T-helper 1 cell treated with Interleukin-12 subunit alpha and Interleukin-12 subunit beta and Interleukin-4 antibody, amounts not matched to agents 30 μg/mL and 1 μg/mL, for 36 hours (primary cell): ENCODE measurements at regions not wholly inside any gene's neighbourhood (a gene's known extent, or its start where the extent isn't known, plus 50 kb on each side); places are given as distances from the start of the nearest gene placed in this dataset.

Experiments used
- H3K27ac Mint-ChIP-seq: one replicate; pipeline ENCODE4 v1.8.0; 2021; ENCODE audit warnings: mild to moderate bottlenecking, mixed read lengths
- H3K27me3 Mint-ChIP-seq: one replicate; pipeline ENCODE4 v1.8.0; 2021; ENCODE audit warnings: low read depth, mixed read lengths
- H3K36me3 Mint-ChIP-seq: one replicate; pipeline ENCODE4 v1.8.0; 2021; ENCODE audit warnings: low read depth, mixed read lengths
- H3K4me1 Mint-ChIP-seq: one replicate; pipeline ENCODE4 v1.8.0; 2021; ENCODE audit warnings: low read depth, mixed read lengths
- H3K4me3 Mint-ChIP-seq: one replicate; pipeline ENCODE4 v1.8.0; 2021; ENCODE audit warnings: mild to moderate bottlenecking, moderate library complexity, mixed read lengths
- H3K9me3 Mint-ChIP-seq: one replicate; pipeline ENCODE4 v1.8.0; 2021; ENCODE audit warnings: mixed read lengths

GRCh38 chr12:126727218-126728075 is 1539.5 kb upstream of the TMEM132C start:
- Mint-ChIP-seq H3K36me3 (no peaks in the 10 kb centered on the region), H3K27me3 (peaks cover 27% of the 10 kb centered on the region), H3K9me3 (peaks cover 3% of the 10 kb centered on the region), H3K4me1 (no peaks in the 10 kb centered on the region), H3K4me3 (no peak overlapping the region), H3K27ac (no peak overlapping the region)

- no peak overlapping the region for H3K27ac Mint-ChIP-seq
- H3K27me3 Mint-ChIP-seq: no peaks in the 10 kb centered on the region
- H3K9me3 Mint-ChIP-seq: no peaks in the 10 kb centered on the region
- no peaks in the 10 kb centered on the region for H3K4me1 Mint-ChIP-seq
- H3K4me3 Mint-ChIP-seq: no peak overlapping the region
- H3K36me3 Mint-ChIP-seq: no peaks in the 10 kb centered on the region
Measured at GRCh38 chr12:126734296-126734695, 1532.7 kb upstream of the TMEM132C start.

GRCh38 chr12:126734710-126735109 is 1532.3 kb upstream of the TMEM132C start:
- H3K27me3 Mint-ChIP-seq: no peaks in the 10 kb centered on the region
- H3K9me3 Mint-ChIP-seq: no peaks in the 10 kb centered on the region
- H3K36me3 Mint-ChIP-seq: no peaks in the 10 kb centered on the region
- no peaks in the 10 kb centered on the region for H3K4me1 Mint-ChIP-seq
- no peak overlapping the region for H3K4me3 Mint-ChIP-seq
- H3K27ac Mint-ChIP-seq: no peak overlapping the region

GRCh38 chr12:126741536-126742240 is 1525.3 kb upstream of the TMEM132C start:
- Mint-ChIP-seq H3K4me1 (no peaks in the 10 kb centered on the region), H3K27ac (no peak overlapping the region), H3K36me3 (no peaks in the 10 kb centered on the region), H3K9me3 (no peaks in the 10 kb centered on the region), H3K4me3 (no peak overlapping the region), H3K27me3 (no peaks in the 10 kb centered on the region)

DNA sequence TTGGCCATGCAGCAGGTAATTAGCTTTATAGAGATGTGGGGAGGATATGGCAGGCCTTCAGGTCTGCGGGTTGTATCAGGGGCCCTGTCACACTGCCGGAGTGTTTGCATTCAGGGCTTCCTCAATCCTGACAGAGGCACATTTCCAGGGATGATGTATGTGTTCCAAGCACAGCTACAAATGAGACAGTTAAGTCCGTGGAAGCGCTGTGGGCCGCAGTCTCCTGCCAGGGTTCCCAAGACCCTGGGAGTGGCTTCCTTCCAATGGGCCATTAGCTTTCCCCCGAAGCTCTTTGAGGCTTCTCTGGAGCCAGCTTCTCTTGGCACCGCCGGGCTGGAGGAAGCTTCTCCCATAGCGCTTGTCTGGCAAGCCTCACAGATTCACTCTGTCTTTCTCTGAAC is 1524.7 kb upstream of the TMEM132C start:
- no peaks in the 10 kb centered on the region for H3K36me3 Mint-ChIP-seq
- no peaks in the 10 kb centered on the region for H3K9me3 Mint-ChIP-seq
- no peak overlapping the region for H3K27ac Mint-ChIP-seq
- no peaks in the 10 kb centered on the region for H3K27me3 Mint-ChIP-seq
- no peak overlapping the region for H3K4me3 Mint-ChIP-seq
- H3K4me1 Mint-ChIP-seq: no peaks in the 10 kb centered on the region

GRCh38 chr12:126747530-126748149 is 1519.3 kb upstream of the TMEM132C start:
- H3K9me3 Mint-ChIP-seq: no peaks in the 10 kb centered on the region
- H3K36me3 Mint-ChIP-seq: no peaks in the 10 kb centered on the region
- no peak overlapping the region for H3K27ac Mint-ChIP-seq
- H3K4me3 Mint-ChIP-seq: no peak overlapping the region
- no peaks in the 10 kb centered on the region for H3K27me3 Mint-ChIP-seq
- no peaks in the 10 kb centered on the region for H3K4me1 Mint-ChIP-seq

GRCh38 chr12:126752021-126752420 is 1514.9 kb upstream of the TMEM132C start:
- Mint-ChIP-seq H3K4me3 (no peak overlapping the region), H3K4me1 (no peaks in the 10 kb centered on the region), H3K27ac (no peak overlapping the region), H3K27me3 (no peaks in the 10 kb centered on the region), H3K9me3 (no peaks in the 10 kb centered on the region), H3K36me3 (no peaks in the 10 kb centered on the region)

- no peak overlapping the region for H3K4me3 Mint-ChIP-seq
- no peak overlapping the region for H3K27ac Mint-ChIP-seq
- H3K36me3 Mint-ChIP-seq: peaks cover 2% of the 10 kb centered on the region
- H3K9me3 Mint-ChIP-seq: peaks cover 10% of the 10 kb centered on the region
- H3K27me3 Mint-ChIP-seq: no peaks in the 10 kb centered on the region
- no peaks in the 10 kb centered on the region for H3K4me1 Mint-ChIP-seq
Measured at GRCh38 chr12:126757326-126757725, 1509.6 kb upstream of the TMEM132C start.

- peaks cover 32% of the 10 kb centered on the region for H3K9me3 Mint-ChIP-seq
- no peak overlapping the region for H3K4me3 Mint-ChIP-seq
- H3K4me1 Mint-ChIP-seq: no peaks in the 10 kb centered on the region
- H3K27ac Mint-ChIP-seq: no peak overlapping the region
- H3K36me3 Mint-ChIP-seq: peaks cover 6% of the 10 kb centered on the region
- H3K27me3 Mint-ChIP-seq: no peaks in the 10 kb centered on the region
Measured at GRCh38 chr12:126760092-126760491, 1506.9 kb upstream of the TMEM132C start.

DNA sequence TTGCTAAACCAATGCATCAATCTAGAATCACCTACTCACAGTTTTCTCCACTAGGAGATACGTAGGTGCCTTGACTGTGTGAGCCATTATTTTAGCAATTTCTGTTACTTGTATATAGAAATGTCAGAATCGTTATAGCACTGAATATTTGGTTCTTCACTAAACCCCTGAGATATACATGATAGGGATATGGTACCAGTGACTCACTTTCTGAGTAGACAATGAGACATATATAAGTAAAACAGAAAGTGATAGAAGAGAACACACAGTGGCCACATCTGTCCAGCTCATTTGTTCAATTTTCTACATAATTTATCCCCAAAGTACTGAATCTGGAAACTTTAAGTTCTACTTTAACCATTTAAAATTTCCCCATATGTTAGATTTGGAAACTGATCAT is 1505.5 kb upstream of the TMEM132C start:
- peaks cover 32% of the 10 kb centered on the region for H3K9me3 Mint-ChIP-seq
- H3K4me3 Mint-ChIP-seq: no peak overlapping the region
- H3K27ac Mint-ChIP-seq: no peak overlapping the region
- no peaks in the 10 kb centered on the region for H3K27me3 Mint-ChIP-seq
- H3K36me3 Mint-ChIP-seq: peaks cover 6% of the 10 kb centered on the region
- H3K4me1 Mint-ChIP-seq: no peaks in the 10 kb centered on the region

DNA sequence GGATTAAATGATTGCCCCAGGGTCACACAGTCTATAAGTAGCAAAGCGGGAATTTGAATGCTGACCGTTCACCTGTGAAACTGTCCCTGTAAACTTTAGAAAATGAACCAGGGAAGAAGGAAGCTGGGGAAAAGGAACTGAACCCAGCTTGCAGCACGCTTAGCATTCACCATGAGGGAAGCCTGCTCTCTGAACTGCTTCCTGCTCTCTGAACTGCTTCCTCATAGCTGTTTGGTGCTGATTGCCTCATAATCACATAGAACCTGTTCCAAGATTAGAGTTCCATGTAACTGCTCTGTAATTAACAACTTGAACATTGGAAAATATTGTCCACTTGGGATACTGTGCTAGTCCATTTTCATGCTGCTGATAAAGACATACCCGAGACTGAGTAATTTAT is 1504.8 kb upstream of the TMEM132C start:
- peaks cover 6% of the 10 kb centered on the region for H3K36me3 Mint-ChIP-seq
- H3K9me3 Mint-ChIP-seq: peaks cover 40% of the 10 kb centered on the region
- H3K27ac Mint-ChIP-seq: no peak overlapping the region
- no peaks in the 10 kb centered on the region for H3K27me3 Mint-ChIP-seq
- H3K4me3 Mint-ChIP-seq: no peak overlapping the region
- no peaks in the 10 kb centered on the region for H3K4me1 Mint-ChIP-seq

DNA sequence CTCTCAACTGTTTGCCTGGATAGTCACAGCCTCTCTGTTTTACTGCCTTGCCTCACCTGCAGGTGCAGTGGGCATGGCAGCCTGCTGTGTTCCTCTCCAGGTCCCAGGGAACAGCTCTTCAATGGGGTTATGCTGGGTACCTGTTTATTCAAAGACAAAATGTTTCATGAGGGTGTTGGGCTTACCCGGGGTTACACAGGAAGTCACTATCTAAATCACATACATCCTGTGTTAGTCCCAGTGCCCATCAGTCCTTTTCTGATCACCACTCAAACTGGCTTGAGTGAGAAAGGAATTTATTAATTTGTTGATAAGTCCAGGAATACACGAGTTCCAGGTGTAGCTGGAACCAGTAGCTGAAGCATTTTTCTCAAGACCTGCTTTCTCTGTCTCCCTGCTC is 1503.6 kb upstream of the TMEM132C start:
- Mint-ChIP-seq H3K4me3 (no peak overlapping the region), H3K4me1 (peaks cover 2% of the 10 kb centered on the region), H3K36me3 (peaks cover 8% of the 10 kb centered on the region), H3K27me3 (no peaks in the 10 kb centered on the region), H3K9me3 (peaks cover 42% of the 10 kb centered on the region), H3K27ac (no peak overlapping the region)

- H3K27me3 Mint-ChIP-seq: no peaks in the 10 kb centered on the region
- H3K27ac Mint-ChIP-seq: no peak overlapping the region
- no peak overlapping the region for H3K4me3 Mint-ChIP-seq
- H3K9me3 Mint-ChIP-seq: peaks cover 50% of the 10 kb centered on the region
- H3K36me3 Mint-ChIP-seq: peaks cover 8% of the 10 kb centered on the region
- H3K4me1 Mint-ChIP-seq: peaks cover 10% of the 10 kb centered on the region
Measured at GRCh38 chr12:126767334-126767733, 1499.6 kb upstream of the TMEM132C start.

DNA sequence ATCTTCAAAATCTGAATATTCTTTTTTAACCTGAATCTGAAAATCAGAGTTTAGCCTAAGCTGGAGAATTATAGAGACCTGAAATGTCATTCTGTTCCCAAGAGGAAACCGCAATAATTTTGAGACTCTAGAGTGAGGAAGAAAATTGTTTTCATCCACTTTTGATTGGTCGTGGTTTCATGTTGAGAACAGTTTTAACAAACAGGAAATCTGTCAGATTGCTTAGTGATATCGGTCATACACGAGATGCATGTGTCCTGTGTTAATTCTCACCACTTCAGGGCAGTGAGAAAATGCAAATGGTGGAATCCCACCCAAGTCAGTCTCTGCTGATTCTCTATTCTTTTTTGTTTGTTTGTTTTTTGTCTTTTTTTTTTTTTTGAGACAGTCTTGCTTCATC is 1498.5 kb upstream of the TMEM132C start:
- H3K27me3 Mint-ChIP-seq: no peaks in the 10 kb centered on the region
- H3K4me3 Mint-ChIP-seq: no peak overlapping the region
- no peak overlapping the region for H3K27ac Mint-ChIP-seq

DNA sequence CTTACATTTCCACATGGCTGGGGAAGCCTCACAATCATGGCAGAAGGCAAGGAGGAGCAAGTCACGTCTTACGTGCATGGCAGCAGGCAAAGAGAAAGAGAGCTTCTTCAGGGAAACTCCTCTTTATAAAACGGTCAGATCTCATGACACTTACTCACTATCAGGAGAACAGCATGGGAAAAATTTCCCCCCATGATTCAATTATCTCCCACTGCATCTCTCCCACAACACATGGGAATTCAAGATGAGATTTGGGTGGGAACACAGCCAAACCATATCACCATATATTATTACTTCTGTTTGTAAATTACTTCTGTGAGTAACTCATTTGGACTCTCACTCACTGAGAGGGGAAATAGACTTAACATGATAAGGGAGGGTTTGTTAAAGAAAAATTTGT is 1496.8 kb upstream of the TMEM132C start:
- Mint-ChIP-seq H3K4me1 (peaks cover 12% of the 10 kb centered on the region), H3K27ac (no peak overlapping the region), H3K36me3 (peaks cover 4% of the 10 kb centered on the region), H3K27me3 (no peaks in the 10 kb centered on the region), H3K9me3 (peaks cover 46% of the 10 kb centered on the region), H3K4me3 (no peak overlapping the region)

More for the DNA sequence above, 1498.5 kb upstream of the TMEM132C start:
- Mint-ChIP-seq H3K9me3 (peaks cover 49% of the 10 kb centered on the region), H3K4me1 (peaks cover 12% of the 10 kb centered on the region), H3K36me3 (peaks cover 5% of the 10 kb centered on the region)
